Gastrocnemius medialis (tissue), 4 donors: ENCODE measurements at regions not wholly inside any gene's neighbourhood (a gene's known extent, or its start where the extent isn't known, plus 50 kb on each side); places are given as distances from the start of the nearest gene placed in this dataset.

ENCODE experiments used
- POLR2A ChIP-seq, 2 donors: fragments of 450-650 bp; IDR thresholded peaks; one replicate each; pipeline ENCODE4 v1.6.1; 2017; ENCODE audit warnings: antibody characterized with exemption in 2 of 2, mild to moderate bottlenecking in 2 of 2, moderate library complexity in 2 of 2
- TF ChIP-seq, protein P1 (sequence below), 5 experiments: fragments of 450-650 bp in 3 of 5; fragments of 200-600 bp in 2 of 5; sonication (generic) in 2 of 5; IDR thresholded peaks in 4 of 5; conservative IDR thresholded peaks in 1 of 5; 1 replicate in 4 of 5; 2 replicates in 1 of 5; pipeline ENCODE4 v1.5.1; 2016 to 2019; ENCODE audit warnings: antibody characterized with exemption in 5 of 5, mild to moderate bottlenecking in 3 of 5, moderate library complexity in 3 of 5

DNA sequence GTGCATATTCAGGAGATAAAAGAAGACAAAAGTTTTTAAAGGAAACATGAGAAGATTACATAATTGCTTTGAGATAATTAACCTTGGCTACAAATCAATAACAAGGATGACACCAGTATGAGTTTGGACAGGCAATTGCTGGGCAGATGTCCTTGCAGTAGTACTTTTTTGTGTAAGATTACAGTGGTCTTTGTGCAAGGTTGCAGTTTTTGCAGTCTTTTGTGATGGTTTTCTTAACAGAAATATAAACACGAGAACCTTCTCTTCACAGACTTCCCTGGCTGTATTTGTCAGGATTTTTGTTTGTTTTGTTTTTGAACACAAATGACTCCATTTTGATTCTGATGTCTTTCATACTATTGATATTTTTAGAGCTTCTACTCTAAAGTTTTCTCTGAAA is 128.3 kb upstream of the ALCAM start:
- TF ChIP-seq, protein P1, sequence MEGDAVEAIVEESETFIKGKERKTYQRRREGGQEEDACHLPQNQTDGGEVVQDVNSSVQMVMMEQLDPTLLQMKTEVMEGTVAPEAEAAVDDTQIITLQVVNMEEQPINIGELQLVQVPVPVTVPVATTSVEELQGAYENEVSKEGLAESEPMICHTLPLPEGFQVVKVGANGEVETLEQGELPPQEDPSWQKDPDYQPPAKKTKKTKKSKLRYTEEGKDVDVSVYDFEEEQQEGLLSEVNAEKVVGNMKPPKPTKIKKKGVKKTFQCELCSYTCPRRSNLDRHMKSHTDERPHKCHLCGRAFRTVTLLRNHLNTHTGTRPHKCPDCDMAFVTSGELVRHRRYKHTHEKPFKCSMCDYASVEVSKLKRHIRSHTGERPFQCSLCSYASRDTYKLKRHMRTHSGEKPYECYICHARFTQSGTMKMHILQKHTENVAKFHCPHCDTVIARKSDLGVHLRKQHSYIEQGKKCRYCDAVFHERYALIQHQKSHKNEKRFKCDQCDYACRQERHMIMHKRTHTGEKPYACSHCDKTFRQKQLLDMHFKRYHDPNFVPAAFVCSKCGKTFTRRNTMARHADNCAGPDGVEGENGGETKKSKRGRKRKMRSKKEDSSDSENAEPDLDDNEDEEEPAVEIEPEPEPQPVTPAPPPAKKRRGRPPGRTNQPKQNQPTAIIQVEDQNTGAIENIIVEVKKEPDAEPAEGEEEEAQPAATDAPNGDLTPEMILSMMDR (IDR thresholded peaks at IDR 0.05 in 4 of 5, conservative IDR thresholded peaks at IDR 0.05 in 1 of 5), result no peak
- TF ChIP-seq POLR2A (IDR thresholded peaks at IDR 0.05), result no peak
